ENCODE measurements at regions not wholly inside any gene's neighbourhood (a gene's known extent, or its start where the extent isn't known, plus 50 kb on each side); places are given as distances from the start of the nearest gene placed in this dataset.

GRCh38 chr4:128384765-128385598 lies 97.4 kb upstream of the PGRMC2 start:
- H3K27me3 Mint-ChIP-seq (ENCODE audit: low read depth): no peaks in the 10 kb centered on the region
- H3K4me1 Mint-ChIP-seq (ENCODE audit: low read depth): no peaks in the 10 kb centered on the region
- no peaks in the 10 kb centered on the region for H3K36me3 Mint-ChIP-seq (ENCODE audit: low read depth)
- H3K4me3 Mint-ChIP-seq: no peak overlapping the region
- H3K27ac Mint-ChIP-seq: no peak overlapping the region
- H3K9me3 Mint-ChIP-seq: no peaks in the 10 kb centered on the region

- Mint-ChIP-seq H3K4me3 (no peak overlapping the region), H3K9me3 (no peaks in the 10 kb centered on the region), H3K36me3 (ENCODE audit: low read depth) (no peaks in the 10 kb centered on the region), H3K4me1 (ENCODE audit: low read depth) (no peaks in the 10 kb centered on the region), H3K27ac (no peak overlapping the region), H3K27me3 (ENCODE audit: low read depth) (no peaks in the 10 kb centered on the region)
Measured at GRCh38 chr4:128384091-128384520, 96.5 kb upstream of the PGRMC2 start.

- peaks cover 4% of the 10 kb centered on the region for H3K9me3 Mint-ChIP-seq
- H3K36me3 Mint-ChIP-seq (ENCODE audit: low read depth): no peaks in the 10 kb centered on the region
Measured at GRCh38 chr4:128381748-128382559, 94.3 kb upstream of the PGRMC2 start.

GRCh38 chr4:128380306-128380705 lies 92.7 kb upstream of the PGRMC2 start:
- H3K36me3 Mint-ChIP-seq (ENCODE audit: low read depth): no peaks in the 10 kb centered on the region
- peaks cover 10% of the 10 kb centered on the region for H3K9me3 Mint-ChIP-seq
- no peaks in the 10 kb centered on the region for H3K4me1 Mint-ChIP-seq (ENCODE audit: low read depth)
- no peak overlapping the region for H3K27ac Mint-ChIP-seq
- H3K27me3 Mint-ChIP-seq (ENCODE audit: low read depth): no peaks in the 10 kb centered on the region
- H3K4me3 Mint-ChIP-seq: no peak overlapping the region

More at GRCh38 chr4:128381748-128382559, 94.3 kb upstream of the PGRMC2 start:
- no peak overlapping the region for H3K27ac Mint-ChIP-seq
- no peaks in the 10 kb centered on the region for H3K27me3 Mint-ChIP-seq (ENCODE audit: low read depth)
- H3K4me3 Mint-ChIP-seq: no peak overlapping the region
- no peaks in the 10 kb centered on the region for H3K4me1 Mint-ChIP-seq (ENCODE audit: low read depth)

DNA sequence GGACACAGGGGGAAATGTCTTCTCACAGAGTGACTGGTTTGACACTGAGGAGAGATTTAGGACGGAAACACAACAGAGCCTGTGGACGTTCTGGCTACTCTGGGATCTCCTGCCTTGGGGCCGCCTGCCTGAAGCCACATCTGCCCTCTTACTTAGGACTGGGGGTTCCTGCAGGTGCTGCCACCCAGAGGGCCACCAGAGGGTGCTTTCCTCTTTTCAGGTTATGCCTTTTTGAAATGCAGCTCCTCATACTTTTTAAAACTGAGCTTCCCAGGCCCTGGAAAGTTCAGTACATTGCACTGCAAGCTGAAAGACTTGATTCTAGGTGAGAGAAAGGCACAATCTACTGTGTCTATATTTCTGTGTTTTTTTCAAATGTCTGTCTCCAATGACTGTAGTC lies 92.2 kb upstream of the PGRMC2 start:
- Mint-ChIP-seq H3K36me3 (ENCODE audit: low read depth) (no peaks in the 10 kb centered on the region), H3K27me3 (ENCODE audit: low read depth) (no peaks in the 10 kb centered on the region), H3K4me1 (ENCODE audit: low read depth) (no peaks in the 10 kb centered on the region), H3K4me3 (no peak overlapping the region), H3K9me3 (peaks cover 10% of the 10 kb centered on the region), H3K27ac (no peak overlapping the region)

GRCh38 chr4:128378668-128379067 lies 91.1 kb upstream of the PGRMC2 start:
- Mint-ChIP-seq H3K9me3 (peaks cover 14% of the 10 kb centered on the region), H3K4me1 (ENCODE audit: low read depth) (no peaks in the 10 kb centered on the region), H3K36me3 (ENCODE audit: low read depth) (no peaks in the 10 kb centered on the region), H3K27me3 (ENCODE audit: low read depth) (no peaks in the 10 kb centered on the region), H3K4me3 (no peak overlapping the region), H3K27ac (no peak overlapping the region)

DNA sequence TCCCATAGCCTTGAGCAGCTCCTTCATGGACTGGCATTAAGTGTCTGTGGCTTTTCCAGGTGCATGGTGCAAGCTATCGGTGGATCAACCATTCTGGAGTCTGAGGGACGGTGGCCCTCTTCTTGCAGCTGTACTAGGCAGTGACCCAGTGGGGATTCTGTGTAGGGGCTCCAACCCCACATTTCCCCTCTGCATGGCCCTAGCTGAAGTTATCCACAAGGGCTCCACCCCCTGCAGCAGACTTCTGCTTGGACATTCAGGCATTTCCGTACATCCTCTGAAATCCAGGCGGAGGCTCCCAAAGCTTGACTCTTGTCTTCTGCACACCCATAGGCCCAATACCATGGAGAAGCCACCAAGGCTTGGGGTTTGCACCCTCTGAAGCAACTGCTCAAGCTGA lies 89.3 kb upstream of the PGRMC2 start:
- H3K27ac Mint-ChIP-seq: no peak overlapping the region
- H3K27me3 Mint-ChIP-seq (ENCODE audit: low read depth): no peaks in the 10 kb centered on the region
- no peak overlapping the region for H3K4me3 Mint-ChIP-seq
- H3K36me3 Mint-ChIP-seq (ENCODE audit: low read depth): no peaks in the 10 kb centered on the region
- peaks cover 14% of the 10 kb centered on the region for H3K9me3 Mint-ChIP-seq
- no peaks in the 10 kb centered on the region for H3K4me1 Mint-ChIP-seq (ENCODE audit: low read depth)

GRCh38 chr4:128376303-128376702 lies 88.7 kb upstream of the PGRMC2 start:
- Mint-ChIP-seq H3K4me1 (ENCODE audit: low read depth) (no peaks in the 10 kb centered on the region), H3K36me3 (ENCODE audit: low read depth) (no peaks in the 10 kb centered on the region), H3K4me3 (no peak overlapping the region), H3K27ac (no peak overlapping the region), H3K27me3 (ENCODE audit: low read depth) (no peaks in the 10 kb centered on the region), H3K9me3 (peaks cover 14% of the 10 kb centered on the region)

DNA sequence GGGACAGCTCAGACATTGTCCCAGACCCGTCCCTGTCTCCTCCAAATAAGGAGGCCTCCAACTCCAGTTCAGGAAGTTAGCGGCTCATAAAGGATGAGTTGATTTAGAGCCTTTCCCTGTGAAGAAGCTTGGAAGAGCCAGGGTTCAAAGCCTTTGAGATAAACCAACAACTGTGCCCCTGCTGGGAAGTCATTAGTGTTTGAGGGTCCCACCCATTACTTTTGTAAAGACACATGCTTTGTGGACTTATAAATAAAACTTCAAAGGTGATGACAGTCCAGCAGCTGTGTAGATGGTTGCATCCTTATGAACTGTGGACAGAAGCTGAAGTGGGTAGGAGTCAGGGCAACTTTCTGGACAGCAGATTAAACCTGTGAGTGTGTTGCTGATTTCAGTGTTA lies 86.0 kb upstream of the PGRMC2 start:
- H3K27ac Mint-ChIP-seq: no peak overlapping the region
- H3K4me1 Mint-ChIP-seq (ENCODE audit: low read depth): no peaks in the 10 kb centered on the region
- no peaks in the 10 kb centered on the region for H3K27me3 Mint-ChIP-seq (ENCODE audit: low read depth)
- peaks cover 14% of the 10 kb centered on the region for H3K9me3 Mint-ChIP-seq
- H3K4me3 Mint-ChIP-seq: no peak overlapping the region
- H3K36me3 Mint-ChIP-seq (ENCODE audit: low read depth): no peaks in the 10 kb centered on the region

DNA sequence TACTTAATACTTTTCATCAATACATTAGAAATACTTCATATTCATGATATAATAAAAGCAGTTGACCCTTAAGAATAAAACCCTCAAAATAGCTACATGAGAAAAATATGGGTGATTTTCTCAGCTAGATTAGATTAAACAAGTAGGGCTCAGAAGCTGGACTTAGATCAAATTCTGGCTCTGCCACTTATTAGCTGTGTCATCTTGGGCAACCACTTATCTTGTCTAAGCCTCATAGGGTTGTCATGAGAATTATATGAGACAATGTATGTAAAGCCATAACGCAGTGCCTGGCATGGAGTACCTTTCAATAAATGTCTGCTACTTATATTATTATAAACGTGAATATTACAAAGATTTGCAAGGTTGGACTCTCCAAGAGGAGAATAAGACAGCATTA lies 84.3 kb upstream of the PGRMC2 start:
- no peak overlapping the region for H3K4me3 Mint-ChIP-seq
- no peaks in the 10 kb centered on the region for H3K36me3 Mint-ChIP-seq (ENCODE audit: low read depth)
- H3K9me3 Mint-ChIP-seq: peaks cover 10% of the 10 kb centered on the region
- H3K27ac Mint-ChIP-seq: no peak overlapping the region
- no peaks in the 10 kb centered on the region for H3K4me1 Mint-ChIP-seq (ENCODE audit: low read depth)
- H3K27me3 Mint-ChIP-seq (ENCODE audit: low read depth): no peaks in the 10 kb centered on the region

DNA sequence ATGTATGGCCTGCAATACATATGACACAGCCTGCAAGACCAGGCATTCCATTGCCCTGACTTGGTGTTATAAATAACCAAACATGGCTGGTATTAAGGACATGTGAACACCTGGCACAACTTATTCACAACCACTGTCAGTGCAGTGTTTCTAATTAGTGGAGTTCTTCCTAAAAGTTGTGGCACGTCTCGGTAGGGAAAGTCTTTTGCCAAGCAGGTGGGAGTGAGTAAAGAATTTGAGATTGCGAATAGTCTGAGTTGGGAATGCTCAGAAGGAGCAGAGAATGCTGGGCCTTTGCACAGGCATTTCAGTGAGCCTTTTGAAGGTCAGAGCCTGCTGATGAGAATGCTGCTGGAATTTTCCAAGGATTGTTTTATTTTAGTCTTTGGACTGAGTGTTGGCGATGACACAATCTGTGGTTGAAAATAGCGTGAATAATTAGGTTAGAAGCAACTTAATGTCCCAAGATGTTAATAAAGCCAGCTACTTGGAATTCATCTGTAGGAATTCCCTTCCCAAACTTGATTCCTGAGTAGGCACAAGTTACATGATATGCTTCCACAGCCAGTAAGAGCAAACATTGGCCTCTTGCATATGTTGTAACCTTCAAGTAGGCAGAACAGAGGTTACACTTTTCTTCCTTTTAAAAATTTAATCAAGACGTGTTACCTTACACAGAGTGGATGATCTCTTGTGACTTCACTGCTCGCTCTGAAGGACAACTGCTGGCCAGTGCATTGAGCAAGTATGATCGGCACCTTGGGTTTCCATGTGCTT lies 83.6 kb upstream of the PGRMC2 start:
- no peaks in the 10 kb centered on the region for H3K36me3 Mint-ChIP-seq (ENCODE audit: low read depth)
- H3K4me1 Mint-ChIP-seq (ENCODE audit: low read depth): no peaks in the 10 kb centered on the region
- H3K27me3 Mint-ChIP-seq (ENCODE audit: low read depth): no peaks in the 10 kb centered on the region
- H3K27ac Mint-ChIP-seq: no peak overlapping the region
- H3K4me3 Mint-ChIP-seq: no peak overlapping the region
- peaks cover 6% of the 10 kb centered on the region for H3K9me3 Mint-ChIP-seq

GRCh38 chr4:128366212-128366611 lies 78.6 kb upstream of the PGRMC2 start:
- Mint-ChIP-seq H3K27ac (no peak overlapping the region), H3K27me3 (ENCODE audit: low read depth) (no peaks in the 10 kb centered on the region), H3K36me3 (ENCODE audit: low read depth) (no peaks in the 10 kb centered on the region), H3K9me3 (no peaks in the 10 kb centered on the region), H3K4me1 (ENCODE audit: low read depth) (no peaks in the 10 kb centered on the region), H3K4me3 (no peak overlapping the region)

- Mint-ChIP-seq H3K4me1 (ENCODE audit: low read depth) (no peaks in the 10 kb centered on the region), H3K9me3 (no peaks in the 10 kb centered on the region), H3K36me3 (ENCODE audit: low read depth) (no peaks in the 10 kb centered on the region), H3K27me3 (ENCODE audit: low read depth) (no peaks in the 10 kb centered on the region), H3K4me3 (no peak overlapping the region), H3K27ac (no peak overlapping the region)
Measured at GRCh38 chr4:128364565-128364964, 77.0 kb upstream of the PGRMC2 start.

- Mint-ChIP-seq H3K4me1 (ENCODE audit: low read depth) (no peaks in the 10 kb centered on the region), H3K36me3 (ENCODE audit: low read depth) (no peaks in the 10 kb centered on the region), H3K27ac (no peak overlapping the region), H3K27me3 (ENCODE audit: low read depth) (no peaks in the 10 kb centered on the region), H3K4me3 (no peak overlapping the region), H3K9me3 (no peaks in the 10 kb centered on the region)
Measured at GRCh38 chr4:128363966-128364365, 76.4 kb upstream of the PGRMC2 start.
